B cell (primary cell): ENCODE measurements at regions not wholly inside any gene's neighbourhood (a gene's known extent, or its start where the extent isn't known, plus 50 kb on each side); places are given as distances from the start of the nearest gene placed in this dataset.

Experiments used
- ATAC-seq: fragments of 200-7000 bp; cut with Tn5 transposase; one replicate; pipeline ENCODE4 v1.10.0; 2021; ENCODE audit warnings: low read depth, mild to moderate bottlenecking, moderate number of reproducible peaks, moderate library complexity
- CTCF ChIA-PET: fragments of 350-600 bp; sonication (Branson Sonifier 250); formaldehyde crosslinking; loops from one replicate; lab custom pipeline; 2021; ENCODE audit warnings: antibody characterized with exemption, inconsistent platforms; lab: Charles Lee
- POLR2A ChIA-PET: fragments of 350-600 bp; sonication (Branson Sonifier 250); formaldehyde crosslinking; loops from one replicate; lab custom pipeline; 2021; ENCODE audit warnings: antibody characterized with exemption; lab: Charles Lee
- DNase-seq: peaks from one replicate; pipeline ENCODE4 v3.0.0; 2013
- H2AFZ ChIP-seq: 2 replicates; pipeline ENCODE4 v1.6.1; 2012; ENCODE audit warnings: mild to moderate bottlenecking, low read depth, low read length; ENCODE audit not compliant: insufficient read depth, poor library complexity, severe bottlenecking
- H3K27ac ChIP-seq, 2 donors: 1 replicate in 1 of 2; 2 replicates in 1 of 2; pipeline ENCODE4 v1.5.1; 2012 to 2013; ENCODE audit warnings: low read length in 2 of 2, mild to moderate bottlenecking in 2 of 2, moderate library complexity in 1 of 2
- H3K27me3 ChIP-seq, 4 experiments: fragments of 200-600 bp in 1 of 4; sonication (generic) in 1 of 4; replicated peaks in 1 of 4; 1 replicate in 2 of 4; 2 replicates in 2 of 4; pipeline versions ENCODE4 v1.6.1 to v1.7.0; 2013 to 2016; ENCODE audit warnings: low read length in 3 of 4, mild to moderate bottlenecking in 2 of 4, mixed read lengths in 1 of 4, moderate library complexity in 1 of 4; ENCODE audit not compliant: insufficient read depth in 4 of 4, control insufficient read depth in 3 of 4; ENCODE audit errors: control extremely low read depth in 1 of 4
- H3K36me3 ChIP-seq, 2 experiments: replicated peaks in 1 of 2; 1 replicate in 1 of 2; 2 replicates in 1 of 2; pipeline versions ENCODE4 v1.6.1 to v1.7.1; 2013; ENCODE audit warnings: low read length in 1 of 2; ENCODE audit not compliant: insufficient read depth in 2 of 2, control insufficient read depth in 1 of 2; ENCODE audit errors: control extremely low read depth in 1 of 2, extremely low read depth in 1 of 2
- H3K4me1 ChIP-seq, 2 donors: fragments of 200-600 bp in 1 of 2; sonication (generic) in 1 of 2; 1 replicate in 1 of 2; 2 replicates in 1 of 2; pipeline versions ENCODE4 v1.5.1 to v1.6.1; 2013 to 2017; ENCODE audit warnings: low read length in 2 of 2; ENCODE audit not compliant: control insufficient read depth in 2 of 2, insufficient read depth in 2 of 2
- H3K4me2 ChIP-seq: replicated peaks from 2 replicates; pipeline ENCODE3; 2012; ENCODE audit warnings: mild to moderate bottlenecking, low read depth, low read length; ENCODE audit not compliant: poor library complexity, severe bottlenecking
- H3K4me3 ChIP-seq, 5 experiments: fragments of 200-600 bp in 1 of 5; sonication (generic) in 1 of 5; 1 replicate in 3 of 5; 2 replicates in 2 of 5; pipeline versions ENCODE4 v1.5.1 to v1.7.0; 2011 to 2016; ENCODE audit warnings: low read length in 4 of 5, mild to moderate bottlenecking in 4 of 5, low read depth in 2 of 5, control low read depth in 1 of 5, moderate library complexity in 1 of 5; ENCODE audit not compliant: insufficient read depth in 1 of 5; ENCODE audit errors: control extremely low read depth in 1 of 5, extremely low read depth in 1 of 5
- H3K79me2 ChIP-seq: fragments of 200-600 bp; sonication (generic); one replicate; pipeline ENCODE4 v1.6.0; 2016; ENCODE audit warnings: low read length; ENCODE audit not compliant: control insufficient read depth, insufficient read depth
- H3K9ac ChIP-seq: fragments of 200-600 bp; sonication (generic); 2 replicates; pipeline ENCODE4 v1.6.1; 2017; ENCODE audit warnings: mild to moderate bottlenecking, low read length, moderate library complexity
- H3K9me3 ChIP-seq, 3 donors: one replicate each; pipeline versions ENCODE4 v1.6.1 to v1.7.1; 2013; ENCODE audit warnings: low read length in 2 of 3; ENCODE audit not compliant: control insufficient read depth in 2 of 3, insufficient read depth in 1 of 3; ENCODE audit errors: control extremely low read depth in 1 of 3
- H4K20me1 ChIP-seq: 2 replicates; pipeline ENCODE4 v1.6.0; 2012; ENCODE audit warnings: mild to moderate bottlenecking, low read length; ENCODE audit not compliant: insufficient read depth, control insufficient read depth, poor library complexity, severe bottlenecking
- H3K27ac Mint-ChIP-seq: one replicate; pipeline ENCODE4 v1.8.0; 2021; ENCODE audit warnings: mixed read lengths
- H3K27me3 Mint-ChIP-seq: one replicate; pipeline ENCODE4 v1.8.0; 2021; ENCODE audit warnings: mixed read lengths
- H3K4me1 Mint-ChIP-seq: one replicate; pipeline ENCODE4 v1.8.0; 2021; ENCODE audit warnings: mixed read lengths
- H3K4me3 Mint-ChIP-seq: one replicate; pipeline ENCODE4 v1.8.0; 2021; ENCODE audit warnings: mixed read lengths
- H3K9me3 Mint-ChIP-seq: one replicate; pipeline ENCODE4 v1.8.0; 2022; ENCODE audit warnings: mixed read lengths; ENCODE audit not compliant: insufficient read depth
- EZH2 ChIP-seq: IDR thresholded peaks from 2 replicates; pipeline ENCODE4 v1.6.1; 2012; ENCODE audit warnings: borderline replicate concordance, low read depth, mild to moderate bottlenecking, moderate library complexity, low read length; ENCODE audit not compliant: insufficient read depth, poor library complexity, severe bottlenecking
- WGBS: methylation state at CpG from one replicate; pipeline ENCODE4 v1.1.5; 2013; ENCODE audit warnings: missing lambda C conversion rate; ENCODE audit not compliant: insufficient coverage; 5-methylcytosine and 5-hydroxymethylcytosine counted together
- intact Hi-C: fragments of 100-400 bp; cut with micrococcal nuclease; formaldehyde crosslinking; loops from one replicate; pipeline ENCODE4 v1.10.0; 2022
- TF ChIP-seq, protein P1 (sequence below): fragments of 200-600 bp; IDR thresholded peaks from one replicate; pipeline ENCODE4 v1.8.0; 2022; ENCODE audit warnings: antibody characterized with exemption, mild to moderate bottlenecking

DNA sequence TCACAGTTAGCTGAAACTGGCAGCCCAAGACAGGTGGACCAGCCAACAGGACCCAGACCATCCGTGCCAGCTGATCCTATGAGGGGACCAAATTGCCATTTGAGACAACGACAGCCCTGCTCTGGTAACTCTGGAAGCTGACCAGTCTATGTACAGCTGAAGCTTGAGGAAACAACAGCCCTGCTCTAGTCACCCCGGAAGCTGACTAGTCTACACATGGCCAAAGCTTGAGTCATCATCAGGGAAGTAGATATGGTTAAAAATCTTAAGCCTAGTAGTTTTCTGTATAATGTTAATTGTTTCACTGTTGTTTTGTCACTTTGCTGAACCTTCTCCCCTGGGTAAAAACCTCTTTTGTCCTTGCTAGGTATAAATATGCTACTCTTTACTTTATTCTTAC, 905.4 kb upstream of the NDST4 start:
- DNase-seq, result no peak
- Histone ChIP-seq H3K4me3 (no peak overlapping the region), H3K79me2 (no peaks in the 10 kb centered on the region), H3K9me3 (peaks cover 0 to 27% (median 22%) of the 10 kb centered on the region in 3 donors), H3K27me3 (no peaks in the 10 kb centered on the region), H3K27ac (no peak overlapping the region), H3K9ac (no peak overlapping the region), H4K20me1 (no peaks in the 10 kb centered on the region), H2AFZ (no peak overlapping the region), H3K4me2 (no peak overlapping the region), H3K36me3 (no peaks in the 10 kb centered on the region), H3K4me1 (no peaks in the 10 kb centered on the region)
- POLR2A ChIA-PET, result no interaction called here
- CTCF ChIA-PET, result no interaction called here
- Mint-ChIP-seq H3K4me3 (no peak overlapping the region), H3K4me1 (no peaks in the 10 kb centered on the region), H3K27ac (no peak overlapping the region), H3K9me3 (peaks cover 11% of the 10 kb centered on the region), H3K27me3 (no peaks in the 10 kb centered on the region)
- ATAC-seq, result no peak
- 94% methylated on average over 3 of the region's 3 CpGs for WGBS
- no peak for TF ChIP-seq EZH2
- TF ChIP-seq, protein P1, sequence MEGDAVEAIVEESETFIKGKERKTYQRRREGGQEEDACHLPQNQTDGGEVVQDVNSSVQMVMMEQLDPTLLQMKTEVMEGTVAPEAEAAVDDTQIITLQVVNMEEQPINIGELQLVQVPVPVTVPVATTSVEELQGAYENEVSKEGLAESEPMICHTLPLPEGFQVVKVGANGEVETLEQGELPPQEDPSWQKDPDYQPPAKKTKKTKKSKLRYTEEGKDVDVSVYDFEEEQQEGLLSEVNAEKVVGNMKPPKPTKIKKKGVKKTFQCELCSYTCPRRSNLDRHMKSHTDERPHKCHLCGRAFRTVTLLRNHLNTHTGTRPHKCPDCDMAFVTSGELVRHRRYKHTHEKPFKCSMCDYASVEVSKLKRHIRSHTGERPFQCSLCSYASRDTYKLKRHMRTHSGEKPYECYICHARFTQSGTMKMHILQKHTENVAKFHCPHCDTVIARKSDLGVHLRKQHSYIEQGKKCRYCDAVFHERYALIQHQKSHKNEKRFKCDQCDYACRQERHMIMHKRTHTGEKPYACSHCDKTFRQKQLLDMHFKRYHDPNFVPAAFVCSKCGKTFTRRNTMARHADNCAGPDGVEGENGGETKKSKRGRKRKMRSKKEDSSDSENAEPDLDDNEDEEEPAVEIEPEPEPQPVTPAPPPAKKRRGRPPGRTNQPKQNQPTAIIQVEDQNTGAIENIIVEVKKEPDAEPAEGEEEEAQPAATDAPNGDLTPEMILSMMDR, result no peak
- intact Hi-C loops, result no loop called here

DNA sequence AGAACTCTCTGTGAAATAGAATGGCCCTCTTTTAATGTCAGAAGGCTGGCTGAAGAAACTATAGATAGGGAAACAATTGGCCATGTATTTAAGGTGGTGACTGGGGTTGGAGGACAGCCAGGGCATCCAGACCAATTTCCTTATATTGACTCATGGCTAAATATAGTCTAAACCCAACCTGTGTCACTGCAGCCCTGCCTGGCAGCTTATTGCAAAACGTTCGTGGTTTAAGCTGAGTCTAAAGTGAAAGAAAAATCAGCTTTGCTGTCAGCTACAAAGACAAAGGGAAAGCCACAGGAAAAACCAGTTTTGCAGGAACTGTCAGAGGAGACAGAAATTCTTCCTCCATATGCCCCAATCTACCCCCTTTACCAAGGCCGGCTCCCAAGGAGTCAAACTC, 902.8 kb upstream of the NDST4 start:
- ATAC-seq, result no peak
- Mint-ChIP-seq H3K4me3 (no peak overlapping the region), H3K27me3 (no peaks in the 10 kb centered on the region), H3K4me1 (no peaks in the 10 kb centered on the region), H3K9me3 (peaks cover 14% of the 10 kb centered on the region), H3K27ac (no peak overlapping the region)
- no peak overlapping the region for H3K4me3 ChIP-seq
- no peak overlapping the region for H3K27ac ChIP-seq
- H3K4me1 ChIP-seq, result no peaks in the 10 kb centered on the region
- ChIA-PET POLR2A (no interaction called here), CTCF (no interaction called here)
- intact Hi-C loops, result no loop called here
- TF ChIP-seq, protein P1, result no peak
- no peak for TF ChIP-seq EZH2
- no peak overlapping the region for H3K9ac ChIP-seq
- no peaks in the 10 kb centered on the region for H3K36me3 ChIP-seq
- H3K79me2 ChIP-seq, result no peaks in the 10 kb centered on the region
- 40% methylated on average over 2 of the region's 3 CpGs for whole genome bisulfite sequencing
- H3K27me3 ChIP-seq, result no peaks in the 10 kb centered on the region
- peaks cover 3 to 27% (median 22%) of the 10 kb centered on the region in 3 donors for H3K9me3 ChIP-seq
- H3K4me2 ChIP-seq, result no peak overlapping the region
- H4K20me1 ChIP-seq, result no peaks in the 10 kb centered on the region
- H2AFZ ChIP-seq, result no peak overlapping the region
- DNase-seq, result no peak
